ENCODE measurements at regions not wholly inside any gene's neighbourhood (a gene's known extent, or its start where the extent isn't known, plus 50 kb on each side); places are given as distances from the start of the nearest gene placed in this dataset.

DNA sequence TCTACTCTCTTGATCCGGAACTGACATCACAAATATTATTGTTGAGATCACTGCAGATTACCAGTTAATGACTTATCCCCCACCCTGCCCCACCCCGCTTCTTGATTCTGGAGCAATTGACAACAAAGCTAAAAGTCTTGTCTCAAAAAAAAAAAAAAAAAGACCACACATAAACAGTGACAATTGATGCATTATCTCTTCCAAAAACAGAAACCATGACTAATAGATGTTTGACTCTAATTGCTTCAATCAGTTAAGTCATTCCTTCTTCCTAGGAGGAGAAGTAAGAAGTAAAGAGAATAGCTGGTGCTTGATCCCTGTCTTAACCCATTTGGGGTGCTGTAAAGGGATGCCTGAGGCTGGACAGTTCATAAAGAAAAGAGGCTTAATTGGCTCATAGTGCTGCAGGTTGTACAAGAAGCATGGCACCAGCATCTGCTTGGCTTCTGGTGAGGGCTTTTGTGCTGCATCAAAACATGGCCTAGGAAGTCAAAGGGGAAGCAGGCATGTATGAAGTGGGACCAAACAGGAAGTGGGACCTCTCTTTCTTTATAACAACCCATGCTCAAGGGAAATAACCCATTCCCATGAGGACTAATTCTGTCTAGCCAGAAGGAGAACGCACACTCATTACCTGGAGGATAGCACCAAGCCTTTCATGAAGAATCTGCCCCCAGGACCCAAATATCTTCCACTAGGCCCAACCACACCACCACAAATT lies 158.7 kb downstream of the TMEM167A start:
- no peak overlapping the region for H3K4me3 ChIP-seq (replicated peaks; ENCODE audit: insufficient read depth, low read length)
- no peak for DNase-seq (ENCODE audit: low read depth in 1 of 2, low spot score in 1 of 2)
- no peak overlapping the region for H3K27ac ChIP-seq (replicated peaks)
- H3K27me3 ChIP-seq (ENCODE audit: insufficient read depth, poor library complexity, severe bottlenecking) = no peaks in the 10 kb centered on the region
- TF ChIP-seq POLR2AphosphoS5 (IDR thresholded peaks at IDR 0.05; ENCODE audit: low read depth) (no peak), GABPA (IDR thresholded peaks at IDR 0.05; ENCODE audit: low read depth) (no peak), SPI1 (IDR thresholded peaks at IDR 0.05; ENCODE audit: borderline replicate concordance, low read depth) (no peak)
- TF ChIP-seq, protein P1, sequence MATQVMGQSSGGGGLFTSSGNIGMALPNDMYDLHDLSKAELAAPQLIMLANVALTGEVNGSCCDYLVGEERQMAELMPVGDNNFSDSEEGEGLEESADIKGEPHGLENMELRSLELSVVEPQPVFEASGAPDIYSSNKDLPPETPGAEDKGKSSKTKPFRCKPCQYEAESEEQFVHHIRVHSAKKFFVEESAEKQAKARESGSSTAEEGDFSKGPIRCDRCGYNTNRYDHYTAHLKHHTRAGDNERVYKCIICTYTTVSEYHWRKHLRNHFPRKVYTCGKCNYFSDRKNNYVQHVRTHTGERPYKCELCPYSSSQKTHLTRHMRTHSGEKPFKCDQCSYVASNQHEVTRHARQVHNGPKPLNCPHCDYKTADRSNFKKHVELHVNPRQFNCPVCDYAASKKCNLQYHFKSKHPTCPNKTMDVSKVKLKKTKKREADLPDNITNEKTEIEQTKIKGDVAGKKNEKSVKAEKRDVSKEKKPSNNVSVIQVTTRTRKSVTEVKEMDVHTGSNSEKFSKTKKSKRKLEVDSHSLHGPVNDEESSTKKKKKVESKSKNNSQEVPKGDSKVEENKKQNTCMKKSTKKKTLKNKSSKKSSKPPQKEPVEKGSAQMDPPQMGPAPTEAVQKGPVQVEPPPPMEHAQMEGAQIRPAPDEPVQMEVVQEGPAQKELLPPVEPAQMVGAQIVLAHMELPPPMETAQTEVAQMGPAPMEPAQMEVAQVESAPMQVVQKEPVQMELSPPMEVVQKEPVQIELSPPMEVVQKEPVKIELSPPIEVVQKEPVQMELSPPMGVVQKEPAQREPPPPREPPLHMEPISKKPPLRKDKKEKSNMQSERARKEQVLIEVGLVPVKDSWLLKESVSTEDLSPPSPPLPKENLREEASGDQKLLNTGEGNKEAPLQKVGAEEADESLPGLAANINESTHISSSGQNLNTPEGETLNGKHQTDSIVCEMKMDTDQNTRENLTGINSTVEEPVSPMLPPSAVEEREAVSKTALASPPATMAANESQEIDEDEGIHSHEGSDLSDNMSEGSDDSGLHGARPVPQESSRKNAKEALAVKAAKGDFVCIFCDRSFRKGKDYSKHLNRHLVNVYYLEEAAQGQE (IDR thresholded peaks at IDR 0.05; ENCODE audit: insufficient replicate concordance, low read depth) = no peak
- TF ChIP-seq, protein P2, sequence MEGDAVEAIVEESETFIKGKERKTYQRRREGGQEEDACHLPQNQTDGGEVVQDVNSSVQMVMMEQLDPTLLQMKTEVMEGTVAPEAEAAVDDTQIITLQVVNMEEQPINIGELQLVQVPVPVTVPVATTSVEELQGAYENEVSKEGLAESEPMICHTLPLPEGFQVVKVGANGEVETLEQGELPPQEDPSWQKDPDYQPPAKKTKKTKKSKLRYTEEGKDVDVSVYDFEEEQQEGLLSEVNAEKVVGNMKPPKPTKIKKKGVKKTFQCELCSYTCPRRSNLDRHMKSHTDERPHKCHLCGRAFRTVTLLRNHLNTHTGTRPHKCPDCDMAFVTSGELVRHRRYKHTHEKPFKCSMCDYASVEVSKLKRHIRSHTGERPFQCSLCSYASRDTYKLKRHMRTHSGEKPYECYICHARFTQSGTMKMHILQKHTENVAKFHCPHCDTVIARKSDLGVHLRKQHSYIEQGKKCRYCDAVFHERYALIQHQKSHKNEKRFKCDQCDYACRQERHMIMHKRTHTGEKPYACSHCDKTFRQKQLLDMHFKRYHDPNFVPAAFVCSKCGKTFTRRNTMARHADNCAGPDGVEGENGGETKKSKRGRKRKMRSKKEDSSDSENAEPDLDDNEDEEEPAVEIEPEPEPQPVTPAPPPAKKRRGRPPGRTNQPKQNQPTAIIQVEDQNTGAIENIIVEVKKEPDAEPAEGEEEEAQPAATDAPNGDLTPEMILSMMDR (IDR thresholded peaks at IDR 0.05; ENCODE audit: insufficient read depth, low read length) = no peak

DNA sequence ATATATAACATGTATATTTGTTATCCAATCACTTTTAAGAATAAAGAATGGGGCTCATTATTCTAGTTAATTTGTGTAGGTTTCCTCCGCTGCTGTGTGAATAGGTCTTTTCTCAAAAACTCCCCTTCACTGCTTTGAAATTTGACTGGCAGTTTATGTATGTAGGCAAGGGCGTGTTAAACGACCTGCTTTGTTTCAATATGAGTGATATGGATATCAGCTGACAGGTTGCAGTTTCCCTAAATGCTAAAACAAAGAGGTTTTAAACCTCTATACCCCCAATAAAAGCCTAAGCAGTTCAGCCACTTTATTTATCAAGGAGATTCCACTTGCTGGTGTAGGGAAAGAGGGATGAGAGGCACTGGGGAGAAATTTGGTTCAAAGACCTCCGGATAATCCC lies 159.6 kb downstream of the TMEM167A start:
- DNase-seq (ENCODE audit: low read depth in 1 of 2, low spot score in 1 of 2) = no peak
- TF ChIP-seq, protein P1 (IDR thresholded peaks at IDR 0.05; ENCODE audit: insufficient replicate concordance, low read depth) = no peak
- TF ChIP-seq SPI1 (IDR thresholded peaks at IDR 0.05; ENCODE audit: borderline replicate concordance, low read depth) (no peak), GABPA (IDR thresholded peaks at IDR 0.05; ENCODE audit: low read depth) (no peak)
- H3K4me3 ChIP-seq (replicated peaks; ENCODE audit: insufficient read depth, low read length) = no peak overlapping the region
- H3K27me3 ChIP-seq (ENCODE audit: insufficient read depth, poor library complexity, severe bottlenecking) = no peaks in the 10 kb centered on the region
- no peak overlapping the region for H3K27ac ChIP-seq (replicated peaks)

DNA sequence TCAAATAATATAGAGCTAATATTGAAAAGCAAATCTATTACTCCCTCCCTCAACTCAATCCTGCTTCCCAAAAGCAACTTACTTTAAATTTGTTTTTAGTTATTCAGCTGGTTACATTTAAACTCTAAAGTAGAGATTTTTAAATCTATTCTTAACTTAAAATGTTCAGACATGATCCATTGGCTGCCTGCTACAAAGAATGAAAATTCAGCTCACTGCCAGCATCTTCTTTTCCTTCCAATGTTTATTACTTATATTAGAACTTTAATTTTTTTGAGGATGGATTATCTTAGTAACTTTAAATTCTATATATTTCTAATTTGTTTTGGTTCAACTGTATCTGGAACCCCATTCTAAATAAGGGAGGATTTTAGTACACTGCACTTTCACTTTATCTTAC lies 163.2 kb downstream of the TMEM167A start:
- Histone ChIP-seq H3K27ac (replicated peaks) (no peak overlapping the region), H3K4me3 (replicated peaks; ENCODE audit: insufficient read depth, low read length) (no peak overlapping the region), H3K27me3 (ENCODE audit: insufficient read depth, poor library complexity, severe bottlenecking) (no peaks in the 10 kb centered on the region)
- no peak for DNase-seq (ENCODE audit: low read depth in 1 of 2, low spot score in 1 of 2)
- TF ChIP-seq GABPA (IDR thresholded peaks at IDR 0.05; ENCODE audit: low read depth) (no peak), POLR2AphosphoS5 (IDR thresholded peaks at IDR 0.05; ENCODE audit: low read depth) (no peak), SPI1 (IDR thresholded peaks at IDR 0.05; ENCODE audit: borderline replicate concordance, low read depth) (no peak)
- TF ChIP-seq, protein P1 (IDR thresholded peaks at IDR 0.05; ENCODE audit: insufficient replicate concordance, low read depth) = no peak
- TF ChIP-seq, protein P2 (IDR thresholded peaks at IDR 0.05; ENCODE audit: insufficient read depth, low read length) = no peak

Measured in HL-60 (cell line).